Subcutaneous abdominal adipose tissue (tissue), 5 donors: ENCODE measurements at regions not wholly inside any gene's neighbourhood (a gene's known extent, or its start where the extent isn't known, plus 50 kb on each side); places are given as distances from the start of the nearest gene placed in this dataset.
"Not testable (repeated sequence)": the region's sequence is repeated elsewhere in the genome, so short reads cannot be mapped to it uniquely, and the experiment has no call there.

Source experiments
- H3K27ac ChIP-seq: one replicate; pipeline ENCODE4 v1.7.0; 2013; ENCODE audit warnings: low read depth, mild to moderate bottlenecking, inconsistent platforms, low read length, moderate library complexity
- H3K27me3 ChIP-seq, 5 donors: one replicate each; pipeline ENCODE4 v1.7.0; 2013; ENCODE audit warnings: low read length in 5 of 5, inconsistent platforms in 1 of 5; ENCODE audit not compliant: control insufficient read depth in 5 of 5, insufficient read depth in 4 of 5
- H3K36me3 ChIP-seq, 5 donors: one replicate each; pipeline ENCODE4 v1.7.0; 2013; ENCODE audit warnings: low read length in 5 of 5; ENCODE audit not compliant: control insufficient read depth in 5 of 5, insufficient read depth in 5 of 5
- H3K4me1 ChIP-seq, 5 donors: one replicate each; pipeline ENCODE4 v1.7.0; 2013; ENCODE audit warnings: low read length in 5 of 5, mild to moderate bottlenecking in 3 of 5, moderate library complexity in 1 of 5; ENCODE audit not compliant: control insufficient read depth in 5 of 5, insufficient read depth in 5 of 5
- H3K4me3 ChIP-seq, 5 donors: one replicate each; pipeline ENCODE4 v1.7.0; 2013; ENCODE audit warnings: low read length in 5 of 5, low read depth in 1 of 5
- H3K9ac ChIP-seq, 5 donors: one replicate each; pipeline ENCODE4 v1.7.0; 2013; ENCODE audit warnings: low read length in 5 of 5, mild to moderate bottlenecking in 4 of 5, moderate library complexity in 3 of 5
- H3K9me3 ChIP-seq, 5 donors: one replicate each; pipeline ENCODE4 v1.7.0; 2013; ENCODE audit warnings: low read length in 5 of 5; ENCODE audit not compliant: control insufficient read depth in 5 of 5
- donor health status: healthy.
- donor health status: healthy.
- donor health status: healthy.
- donor health status: healthy.
- donor health status: healthy.

DNA sequence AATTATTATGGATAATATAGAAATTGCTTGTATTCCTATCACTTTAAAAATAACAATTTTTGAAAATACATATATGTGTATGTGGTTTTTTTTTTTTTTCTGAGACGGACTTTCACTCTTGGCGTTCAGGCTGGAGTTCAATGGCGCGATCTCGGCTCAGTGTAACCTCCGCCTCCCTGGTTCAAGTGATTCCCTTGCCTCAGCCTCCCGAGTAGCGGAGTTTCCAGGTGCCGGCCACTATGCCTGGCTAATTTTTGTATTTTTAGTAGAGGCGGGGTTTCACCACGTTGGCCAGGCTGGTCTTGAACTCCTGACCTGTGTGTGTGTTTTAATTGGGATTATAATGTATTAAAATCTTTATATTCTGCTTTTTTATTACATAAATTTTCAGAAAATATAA lies 97.9 kb upstream of the NUDT6 start:
- Histone ChIP-seq H3K27me3 (no peaks in the 10 kb centered on the region), H3K9me3 (no peaks in the 10 kb centered on the region), H3K4me3 (no peak overlapping the region), H3K4me1 (peaks cover 0 to 12% (median 0%) of the 10 kb centered on the region in 5 donors), H3K36me3 (no peaks in the 10 kb centered on the region), H3K9ac (no peak overlapping the region), H3K27ac (no peak overlapping the region)

DNA sequence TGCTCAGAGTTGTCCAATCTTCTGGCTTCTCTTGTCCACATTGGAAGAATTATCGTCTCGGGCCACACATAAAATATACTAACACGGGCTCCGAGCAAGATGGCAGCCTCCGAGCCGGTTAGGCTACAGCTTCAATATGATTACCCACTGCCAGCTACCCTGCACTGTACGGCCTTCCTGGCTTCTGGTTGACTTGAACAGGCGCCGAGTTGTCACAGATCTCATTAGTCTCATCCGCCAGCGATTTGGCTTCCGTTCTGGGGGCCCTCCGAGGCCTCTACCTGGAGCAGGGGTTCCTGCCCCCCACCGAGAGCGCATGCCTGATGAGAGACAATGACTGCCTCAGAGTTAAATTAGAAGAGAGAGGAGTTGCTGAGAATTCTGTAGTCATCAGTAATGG lies 101.2 kb upstream of the NUDT6 start:
- Histone ChIP-seq H3K4me1 (peaks cover 0 to 12% (median 0%) of the 10 kb centered on the region in 5 donors), H3K9ac (no peak overlapping the region)

DNA sequence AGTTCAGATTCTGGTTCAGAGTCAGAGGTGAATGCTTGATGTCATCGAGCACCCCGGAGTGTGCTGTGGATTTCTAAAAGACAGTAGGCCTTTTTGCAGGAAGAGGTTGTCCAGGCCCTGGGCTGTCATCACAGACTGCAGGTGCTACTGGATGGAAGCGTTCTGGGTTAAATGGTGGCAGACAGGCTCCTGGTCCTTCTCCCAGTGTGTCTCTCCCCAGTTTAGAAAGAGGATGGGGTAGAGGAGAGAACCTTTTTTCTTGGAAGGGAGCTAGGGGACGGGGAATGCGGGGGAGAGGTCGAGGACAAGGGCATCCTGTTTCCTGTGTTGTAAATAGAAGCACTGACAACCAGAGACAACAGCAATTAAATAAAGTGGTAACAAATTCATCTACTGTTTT lies 102.3 kb upstream of the NUDT6 start:
- no peak overlapping the region for H3K4me3 ChIP-seq
- no peaks in the 10 kb centered on the region for H3K9me3 ChIP-seq
- H3K36me3 ChIP-seq = peaks cover 0 to 3% (median 0%) of the 10 kb centered on the region in 5 donors
- H3K27me3 ChIP-seq = no peaks in the 10 kb centered on the region
- no peak overlapping the region for H3K9ac ChIP-seq
- H3K27ac ChIP-seq = no peak overlapping the region
- H3K4me1 ChIP-seq = peaks cover 0 to 12% (median 0%) of the 10 kb centered on the region in 5 donors

More for the DNA sequence above, 101.2 kb upstream of the NUDT6 start:
- Histone ChIP-seq H3K9me3 (no peaks in the 10 kb centered on the region), H3K27ac (no peak overlapping the region), H3K27me3 (no peaks in the 10 kb centered on the region), H3K4me3 (no peak overlapping the region), H3K36me3 (peaks cover 0 to 3% (median 0%) of the 10 kb centered on the region in 5 donors)

DNA sequence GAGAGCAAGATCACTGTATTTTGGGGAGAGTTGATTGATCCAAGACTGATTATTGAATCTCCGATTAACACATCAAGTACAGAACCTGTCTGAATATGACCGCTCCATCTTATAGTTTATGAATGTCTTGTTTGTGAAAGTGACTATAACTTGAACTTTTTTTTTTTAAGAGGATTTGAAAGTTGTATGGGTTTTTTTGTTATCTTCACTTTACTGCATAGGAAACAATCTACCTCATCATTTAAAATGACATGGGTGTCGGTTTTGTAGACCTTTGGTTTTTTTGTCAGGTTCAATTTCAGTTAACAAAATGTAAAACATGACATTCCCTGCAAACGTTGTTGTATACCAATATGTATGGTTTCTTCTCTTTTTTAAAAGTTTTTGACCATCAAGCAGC lies 103.0 kb upstream of the NUDT6 start:
- Histone ChIP-seq H3K9me3 (no peaks in the 10 kb centered on the region), H3K36me3 (peaks cover 0 to 6% (median 0%) of the 10 kb centered on the region in 5 donors), H3K27ac (no peak overlapping the region), H3K4me3 (no peak overlapping the region), H3K9ac (no peak overlapping the region), H3K4me1 (peaks cover 0 to 12% (median 0%) of the 10 kb centered on the region in 5 donors), H3K27me3 (no peaks in the 10 kb centered on the region)

DNA sequence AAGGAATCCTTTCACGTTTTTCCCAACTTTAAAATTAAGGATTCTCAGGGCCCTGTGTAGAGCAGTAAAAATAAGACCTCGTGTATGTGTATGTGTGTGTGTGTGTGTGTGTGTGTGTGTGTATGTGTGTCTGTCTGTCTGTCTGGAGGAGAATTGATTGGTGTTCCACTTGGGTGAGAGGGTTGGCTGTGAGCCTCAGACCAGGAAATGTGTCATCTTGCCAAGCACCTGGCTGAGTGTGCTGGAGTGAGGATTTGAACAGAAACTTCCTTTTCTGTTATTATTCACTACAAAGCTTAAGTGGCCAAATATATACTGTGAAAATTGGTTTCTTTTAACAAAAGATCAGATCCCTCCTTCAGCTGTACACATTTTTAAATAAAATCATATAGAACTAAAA lies 103.6 kb upstream of the NUDT6 start:
- H3K27me3 ChIP-seq, H3K27ac ChIP-seq: not testable (repeated sequence)
- H3K4me1 ChIP-seq = peaks cover 0 to 12% (median 0%) of the 10 kb centered on the region in 5 donors

DNA sequence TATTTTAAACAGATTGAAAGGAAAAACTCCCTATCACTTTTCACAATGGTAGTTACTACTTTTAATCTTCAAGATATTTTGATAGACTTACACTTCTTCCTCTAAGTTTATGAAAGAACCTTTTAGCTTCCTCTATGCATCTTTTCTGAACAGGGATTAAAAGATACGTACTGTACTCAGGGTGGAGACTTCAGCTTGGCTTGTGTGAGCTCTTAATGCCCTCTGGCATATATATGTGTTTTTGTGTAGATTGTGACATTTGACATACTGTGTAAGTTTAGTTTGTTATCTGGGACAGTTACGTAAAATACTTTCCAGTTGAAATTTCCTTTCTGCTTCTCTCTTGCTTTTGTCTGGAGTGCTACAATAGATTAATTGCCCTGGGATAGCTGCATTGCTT lies 109.3 kb upstream of the NUDT6 start:
- H3K9me3 ChIP-seq = no peaks in the 10 kb centered on the region
- H3K4me1 ChIP-seq = peaks cover 0 to 2% (median 0%) of the 10 kb centered on the region in 5 donors
- H3K4me3 ChIP-seq = no peak overlapping the region
- H3K9ac ChIP-seq = no peak overlapping the region
- peaks cover 0 to 6% (median 0%) of the 10 kb centered on the region in 5 donors for H3K36me3 ChIP-seq
- H3K27ac ChIP-seq = no peak overlapping the region
- no peaks in the 10 kb centered on the region for H3K27me3 ChIP-seq

More for the DNA sequence above, 103.6 kb upstream of the NUDT6 start:
- not testable (repeated sequence) for H3K9me3 ChIP-seq, H3K9ac ChIP-seq, H3K4me3 ChIP-seq, H3K36me3 ChIP-seq

DNA sequence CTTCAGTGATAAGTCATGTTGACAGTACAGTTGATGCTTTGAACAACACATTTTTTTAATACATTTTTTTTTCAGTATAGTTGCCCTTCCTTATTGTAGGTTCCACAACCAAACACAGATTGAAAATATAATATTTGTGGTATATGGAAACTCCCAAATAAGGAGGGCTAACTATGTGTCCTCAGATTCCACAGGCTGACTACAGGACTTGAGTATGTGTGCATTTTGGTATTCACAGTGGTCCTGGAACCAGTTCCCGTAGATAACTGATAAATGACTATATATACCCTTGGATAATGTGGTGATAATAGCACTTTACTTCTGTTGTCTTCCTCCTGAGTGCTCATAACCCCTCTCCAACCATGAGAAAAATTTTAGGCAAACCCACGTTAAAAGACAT lies 111.6 kb upstream of the NUDT6 start:
- Histone ChIP-seq H3K27me3 (no peaks in the 10 kb centered on the region), H3K9me3 (no peaks in the 10 kb centered on the region), H3K4me3 (no peak overlapping the region), H3K9ac (no peak overlapping the region), H3K27ac (no peak overlapping the region), H3K36me3 (peaks cover 0 to 6% (median 0%) of the 10 kb centered on the region in 5 donors), H3K4me1 (peaks cover 0 to 10% (median 0%) of the 10 kb centered on the region in 5 donors)

DNA sequence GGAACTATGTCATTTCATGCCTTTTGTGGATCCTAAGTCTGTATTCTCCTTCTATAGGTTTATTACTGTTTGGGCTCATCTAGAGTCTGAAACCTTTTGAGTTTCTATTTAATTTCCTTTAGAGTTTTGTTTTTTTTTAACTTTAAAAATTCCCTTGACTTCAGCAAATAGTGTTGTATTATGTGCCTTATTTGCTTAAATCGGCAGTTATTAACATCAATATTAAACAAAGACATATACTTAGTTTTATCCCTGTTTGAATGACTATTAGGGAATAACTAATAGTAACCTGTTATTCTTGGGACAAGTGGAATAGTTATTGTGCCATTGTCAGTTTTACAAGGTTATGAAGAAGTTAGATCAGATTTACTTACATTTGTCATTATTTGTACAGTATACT lies 112.8 kb upstream of the NUDT6 start:
- H3K4me1 ChIP-seq = peaks cover 0 to 10% (median 0%) of the 10 kb centered on the region in 5 donors
- no peaks in the 10 kb centered on the region for H3K9me3 ChIP-seq
- no peak overlapping the region for H3K4me3 ChIP-seq
- no peaks in the 10 kb centered on the region for H3K36me3 ChIP-seq
- no peak overlapping the region for H3K9ac ChIP-seq
- H3K27ac ChIP-seq = no peak overlapping the region
- no peaks in the 10 kb centered on the region for H3K27me3 ChIP-seq

DNA sequence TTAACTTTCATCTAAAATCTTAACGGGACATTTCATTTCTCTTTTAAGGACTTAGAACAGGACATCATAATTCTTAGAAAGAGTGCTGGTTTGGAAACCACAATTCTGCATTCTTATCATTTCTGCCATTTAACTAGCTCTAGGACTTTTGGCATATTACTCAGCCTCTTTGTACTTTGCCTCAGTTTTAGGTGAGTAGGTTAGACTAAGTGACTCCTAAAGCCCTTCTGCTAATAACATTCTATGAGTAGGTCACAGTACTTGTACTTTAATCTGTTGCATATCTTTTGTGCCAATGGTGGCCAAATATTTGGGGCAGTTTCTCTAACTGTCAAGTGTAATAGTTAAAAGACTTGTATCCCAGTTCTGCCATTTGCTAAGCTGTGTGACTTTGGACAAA lies 115.4 kb upstream of the NUDT6 start:
- Histone ChIP-seq H3K9ac (no peak overlapping the region), H3K27me3 (no peaks in the 10 kb centered on the region), H3K4me3 (no peak overlapping the region), H3K4me1 (peaks cover 0 to 10% (median 0%) of the 10 kb centered on the region in 5 donors), H3K27ac (no peak overlapping the region), H3K36me3 (peaks cover 0 to 2% (median 0%) of the 10 kb centered on the region in 5 donors), H3K9me3 (peaks cover 3 to 10% (median 7%) of the 10 kb centered on the region in 5 donors)

DNA sequence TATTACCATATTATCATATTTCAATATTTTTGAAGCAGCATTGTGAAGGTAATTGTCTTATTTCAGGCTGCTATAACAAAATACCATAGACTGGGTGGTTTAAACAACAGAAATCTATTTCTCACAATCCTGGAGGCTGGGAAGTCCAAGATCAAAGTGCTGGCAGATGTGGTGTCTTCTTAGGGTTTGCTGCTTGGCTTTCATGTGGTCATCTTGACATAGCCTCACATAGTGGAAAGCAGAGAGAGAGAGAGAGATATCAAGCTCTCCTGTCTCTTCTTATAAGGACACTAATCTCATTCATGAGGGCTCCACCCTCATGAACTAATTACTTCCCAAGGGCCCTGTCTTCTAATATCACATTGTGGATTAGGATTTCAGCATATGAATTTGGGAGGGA lies 119.7 kb upstream of the NUDT6 start:
- Histone ChIP-seq H3K9me3 (peaks cover 4 to 18% (median 7%) of the 10 kb centered on the region in 5 donors), H3K9ac (no peak overlapping the region), H3K36me3 (peaks cover 0 to 9% (median 0%) of the 10 kb centered on the region in 5 donors), H3K27ac (no peak overlapping the region), H3K4me3 (no peak overlapping the region), H3K27me3 (no peaks in the 10 kb centered on the region), H3K4me1 (peaks cover 0 to 10% (median 0%) of the 10 kb centered on the region in 5 donors)
